GM12878 (cell line): ENCODE measurements at regions not wholly inside any gene's neighbourhood (a gene's known extent, or its start where the extent isn't known, plus 50 kb on each side); places are given as distances from the start of the nearest gene placed in this dataset.
"Not testable (repeated sequence)": the region's sequence is repeated elsewhere in the genome, so short reads cannot be mapped to it uniquely, and the experiment has no call there.

Experiments
- ATAC-seq: fragments of 200-7000 bp; cut with Tn5 transposase; 3 replicates; pipeline ENCODE4 v1.9.1; 2020; ENCODE audit warnings: mild to moderate bottlenecking, moderate library complexity
- BruUV-seq: library from RNA; stranded (reverse); fragments of 400-500 nt; replicated peaks from 2 replicates; lab custom pipeline; 2021; lab: Mats Ljungman, UMichigan
- CTCF ChIA-PET: fragments of 300-600 bp; sonication (Branson Sonifier 250); formaldehyde crosslinking; extraction: SDS; loops from one replicate; lab custom pipeline; 2021; ENCODE audit warnings: inconsistent platforms; lab: Yijun Ruan, JAX
- POLR2A ChIA-PET: fragments of 350-600 bp; formaldehyde crosslinking; extraction: SDS; loops from one replicate; lab custom pipeline; 2021; ENCODE audit warnings: inconsistent platforms; lab: Charles Lee
- RAD21 ChIA-PET: fragments of 300-600 bp; sonication (Branson Sonifier 250); formaldehyde crosslinking; loops from one replicate; lab custom pipeline; 2023; ENCODE audit warnings: antibody characterized with exemption; ENCODE audit not compliant: unreplicated experiment; lab: Charles Lee
- SMC1A ChIA-PET: fragments of 300-600 bp; sonication (Branson Sonifier 250); formaldehyde crosslinking; loops from one replicate; lab custom pipeline; 2023; ENCODE audit not compliant: unreplicated experiment, uncharacterized antibody; lab: Charles Lee
- DNase-seq: peaks from one replicate; pipeline ENCODE4 v3.0.0-alpha.2; 2011; ENCODE audit warnings: low read depth, low spot score
- FAIRE-seq: peaks from 3 replicates; lab custom pipeline; 2011; peaks lifted over from hg19 to GRCh38; lab: Jason Lieb, UNC
- H2AFZ ChIP-seq: 2 replicates; pipeline ENCODE4 v1.6.0; 2011; ENCODE audit warnings: low read depth, low read length, control low read depth; ENCODE audit not compliant: control insufficient read depth
- H3K27ac ChIP-seq: 2 replicates; pipeline ENCODE4 v1.5.1; 2011; ENCODE audit warnings: control low read depth; ENCODE audit not compliant: control insufficient read depth, insufficient read depth
- H3K27me3 ChIP-seq, 2 experiments: replicated peaks in 1 of 2; 2 replicates each; pipeline versions ENCODE4 v1.6.0 to v1.6.1; 2011; ENCODE audit warnings: low read length in 1 of 2; ENCODE audit not compliant: control insufficient read depth in 2 of 2, insufficient read depth in 2 of 2
- H3K36me3 ChIP-seq, 2 experiments: 2 replicates each; pipeline ENCODE4 v1.5.1; 2011; ENCODE audit warnings: low read length in 1 of 2; ENCODE audit not compliant: control insufficient read depth in 2 of 2, insufficient read depth in 2 of 2
- H3K4me1 ChIP-seq: 2 replicates; pipeline ENCODE4 v1.6.1; 2011; ENCODE audit warnings: mild to moderate bottlenecking, low read length, moderate library complexity, mixed read lengths; ENCODE audit not compliant: control insufficient read depth, insufficient read depth
- H3K4me2 ChIP-seq: 2 replicates; pipeline ENCODE4 v1.6.0; 2011; ENCODE audit warnings: control low read depth; ENCODE audit not compliant: control insufficient read depth, insufficient read depth
- H3K4me3 ChIP-seq: fragments of 200-600 bp; sonication (generic); 2 replicates; pipeline ENCODE4 v1.5.1; 2016
- H3K79me2 ChIP-seq: 2 replicates; pipeline ENCODE4 v1.6.0; 2011; ENCODE audit warnings: low read length; ENCODE audit not compliant: control insufficient read depth, insufficient read depth
- H3K9ac ChIP-seq: 2 replicates; pipeline ENCODE4 v1.8.0; 2011; ENCODE audit warnings: low read length, control low read depth, mixed read lengths; ENCODE audit not compliant: control insufficient read depth, insufficient read depth
- H3K9me3 ChIP-seq: replicated peaks from 3 replicates; pipeline ENCODE4 v1.5.1; 2011; ENCODE audit warnings: mild to moderate bottlenecking, low read length; ENCODE audit not compliant: control insufficient read depth, insufficient read depth
- H4K20me1 ChIP-seq: 2 replicates; pipeline ENCODE4 v1.6.0; 2011; ENCODE audit not compliant: control insufficient read depth, insufficient read depth
- CREM ChIP-seq: IDR thresholded peaks from 2 replicates; pipeline ENCODE4 v1.6.1; 2014; ENCODE audit warnings: antibody characterized with exemption, low read depth
- EGR1 ChIP-seq, 2 experiments: IDR thresholded peaks; 1 replicate in 1 of 2; 2 replicates in 1 of 2; pipeline ENCODE4 v1.6.1; 2011 to 2012; ENCODE audit warnings: low read depth in 2 of 2, low read length in 2 of 2, borderline replicate concordance in 1 of 2, mild to moderate bottlenecking in 1 of 2, moderate library complexity in 1 of 2
- ESRRA ChIP-seq: IDR thresholded peaks from 2 replicates; pipeline ENCODE4 v1.6.1; 2012; ENCODE audit warnings: mild to moderate bottlenecking, low read length, improper control_type of control experiment
- POLR2A ChIP-seq: IDR thresholded peaks from 2 replicates; pipeline ENCODE4 v1.6.1; 2011; ENCODE audit warnings: low read depth, mild to moderate bottlenecking, low read length
- RAD51 ChIP-seq: fragments of 450-650 bp; IDR thresholded peaks from 2 replicates; pipeline ENCODE4 v1.6.1; 2016; ENCODE audit warnings: moderate library complexity, mild to moderate bottlenecking, inconsistent platforms
- RCOR1 ChIP-seq: conservative IDR thresholded peaks from 2 replicates; pipeline ENCODE4 v1.6.1; 2012; ENCODE audit warnings: low read depth, low read length, improper control_type of control experiment
- SIX5 ChIP-seq: IDR thresholded peaks from 2 replicates; pipeline ENCODE4 v1.6.1; 2011; ENCODE audit warnings: mild to moderate bottlenecking, low read depth, low read length, moderate library complexity; ENCODE audit not compliant: severe bottlenecking
- STAT3 ChIP-seq: IDR thresholded peaks from 2 replicates; pipeline ENCODE4 v1.6.1; 2011; ENCODE audit warnings: low read depth, low read length, improper control_type of control experiment
- whole genome bisulfite sequencing: methylation state at CpG from one replicate; pipeline ENCODE4 v1.1.6; 2016; ENCODE audit warnings: low lambda C conversion rate; ENCODE audit not compliant: insufficient replicate concordance, insufficient coverage; ENCODE audit errors: missing lambda C conversion rate; 5-methylcytosine and 5-hydroxymethylcytosine counted together
- in situ Hi-C: fragments of 300-500 bp; cut with MboI; formaldehyde crosslinking; loops from 9 replicates; pipeline ENCODE4 v1.14.3; 2018; ENCODE audit warnings: mixed read lengths
- intact Hi-C: fragments of 100-400 bp; cut with micrococcal nuclease; formaldehyde crosslinking; loops from one replicate; pipeline ENCODE4 v1.14.2; 2022; ENCODE audit not compliant: unreplicated experiment
- TF ChIP-seq, protein P1 (sequence below): IDR thresholded peaks from 2 replicates; pipeline ENCODE4 v1.6.1; 2011; ENCODE audit warnings: low read depth, mild to moderate bottlenecking, low read length, moderate library complexity, borderline replicate concordance; ENCODE audit errors: extremely low read depth
- TF ChIP-seq, protein P2 (sequence below): fragments of 150-350 bp; IDR thresholded peaks from 2 replicates; pipeline ENCODE4 v1.6.1; 2016; ENCODE audit warnings: low read depth, low read length

DNA sequence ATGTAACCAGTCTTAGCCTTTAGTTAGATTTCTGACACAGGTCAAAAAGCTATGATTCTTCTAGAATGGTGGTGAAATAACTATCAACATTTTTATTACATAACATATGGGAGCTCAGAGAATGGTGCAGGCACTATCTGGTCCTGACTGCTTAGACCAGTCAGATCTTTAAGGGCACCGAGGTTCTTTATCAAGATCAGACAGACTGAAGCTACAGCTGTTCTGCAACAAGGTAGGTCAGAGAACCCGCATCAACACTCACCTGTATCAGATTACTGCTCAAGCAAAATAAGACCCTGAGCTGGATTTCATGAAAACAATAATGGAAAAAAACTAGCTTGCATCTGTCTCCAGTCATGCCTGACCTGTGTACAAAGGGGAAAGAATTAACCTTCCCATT, 160.4 kb downstream of the KCNJ2 start:
- Histone ChIP-seq H3K9ac (no peak overlapping the region), H3K4me2 (no peak overlapping the region), H4K20me1 (no peaks in the 10 kb centered on the region), H2AFZ (no peak overlapping the region), H3K79me2 (no peaks in the 10 kb centered on the region)
- ChIA-PET SMC1A (interaction anchor here (0.6 to 2.4 kb wide), 14 partner anchors 8 to 752 kb away, joined by 3 to 6 read pairs (median 3); no protein-coding TSS in a partner anchor), RAD21 (interaction anchor here (0.8 to 1.1 kb wide), 2 partner anchors 13 to 16 kb away, joined by 3 read pairs; no protein-coding TSS in a partner anchor), CTCF (interaction anchor here (0.5 to 2.6 kb wide), 6 partner anchors 9 to 973 kb away, joined by 3 to 8 read pairs (median 3); no protein-coding TSS in a partner anchor)
- FAIRE-seq = no peak
- BruUV-seq = no TSS peak
- no peak for DNase-seq
- no peak for ATAC-seq
- 25% methylated on average over 2 of the region's 2 CpGs for WGBS
- intact Hi-C loops = loop anchor here (10.0 kb wide), 1 partner anchor 225 kb away; no protein-coding TSS in a partner anchor
- TF ChIP-seq POLR2A (no peak), SIX5 (no peak), ESRRA (no peak), RAD51 (no peak), EGR1 (IDR thresholded peaks at IDR 0.05; ENCODE audit: borderline replicate concordance in 1 of 2, low read depth in 2 of 2, low read length in 2 of 2) (no peak), CREM (no peak), STAT3 (no peak), RCOR1 (no peak)
- TF ChIP-seq, protein P1, sequence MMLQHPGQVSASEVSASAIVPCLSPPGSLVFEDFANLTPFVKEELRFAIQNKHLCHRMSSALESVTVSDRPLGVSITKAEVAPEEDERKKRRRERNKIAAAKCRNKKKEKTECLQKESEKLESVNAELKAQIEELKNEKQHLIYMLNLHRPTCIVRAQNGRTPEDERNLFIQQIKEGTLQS = no peak
- TF ChIP-seq, protein P2, sequence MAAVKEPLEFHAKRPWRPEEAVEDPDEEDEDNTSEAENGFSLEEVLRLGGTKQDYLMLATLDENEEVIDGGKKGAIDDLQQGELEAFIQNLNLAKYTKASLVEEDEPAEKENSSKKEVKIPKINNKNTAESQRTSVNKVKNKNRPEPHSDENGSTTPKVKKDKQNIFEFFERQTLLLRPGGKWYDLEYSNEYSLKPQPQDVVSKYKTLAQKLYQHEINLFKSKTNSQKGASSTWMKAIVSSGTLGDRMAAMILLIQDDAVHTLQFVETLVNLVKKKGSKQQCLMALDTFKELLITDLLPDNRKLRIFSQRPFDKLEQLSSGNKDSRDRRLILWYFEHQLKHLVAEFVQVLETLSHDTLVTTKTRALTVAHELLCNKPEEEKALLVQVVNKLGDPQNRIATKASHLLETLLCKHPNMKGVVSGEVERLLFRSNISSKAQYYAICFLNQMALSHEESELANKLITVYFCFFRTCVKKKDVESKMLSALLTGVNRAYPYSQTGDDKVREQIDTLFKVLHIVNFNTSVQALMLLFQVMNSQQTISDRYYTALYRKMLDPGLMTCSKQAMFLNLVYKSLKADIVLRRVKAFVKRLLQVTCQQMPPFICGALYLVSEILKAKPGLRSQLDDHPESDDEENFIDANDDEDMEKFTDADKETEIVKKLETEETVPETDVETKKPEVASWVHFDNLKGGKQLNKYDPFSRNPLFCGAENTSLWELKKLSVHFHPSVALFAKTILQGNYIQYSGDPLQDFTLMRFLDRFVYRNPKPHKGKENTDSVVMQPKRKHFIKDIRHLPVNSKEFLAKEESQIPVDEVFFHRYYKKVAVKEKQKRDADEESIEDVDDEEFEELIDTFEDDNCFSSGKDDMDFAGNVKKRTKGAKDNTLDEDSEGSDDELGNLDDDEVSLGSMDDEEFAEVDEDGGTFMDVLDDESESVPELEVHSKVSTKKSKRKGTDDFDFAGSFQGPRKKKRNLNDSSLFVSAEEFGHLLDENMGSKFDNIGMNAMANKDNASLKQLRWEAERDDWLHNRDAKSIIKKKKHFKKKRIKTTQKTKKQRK = no peak
- TF ChIP-seq, all 136 proteins: peak for 0
- POLR2A ChIA-PET = interaction anchor here (1.0 to 1.1 kb wide), 2 partner anchors 10 to 21 kb away, joined by 3 to 4 read pairs; no protein-coding TSS in a partner anchor
- in situ Hi-C loops = no loop called here
- Histone ChIP-seq H3K27me3 (no peaks in the 10 kb centered on the region), H3K9me3 (no peaks in the 10 kb centered on the region), H3K4me3 (no peak overlapping the region), H3K4me1 (no peaks in the 10 kb centered on the region), H3K36me3 (no peaks in the 10 kb centered on the region), H3K27ac (no peak overlapping the region)

DNA sequence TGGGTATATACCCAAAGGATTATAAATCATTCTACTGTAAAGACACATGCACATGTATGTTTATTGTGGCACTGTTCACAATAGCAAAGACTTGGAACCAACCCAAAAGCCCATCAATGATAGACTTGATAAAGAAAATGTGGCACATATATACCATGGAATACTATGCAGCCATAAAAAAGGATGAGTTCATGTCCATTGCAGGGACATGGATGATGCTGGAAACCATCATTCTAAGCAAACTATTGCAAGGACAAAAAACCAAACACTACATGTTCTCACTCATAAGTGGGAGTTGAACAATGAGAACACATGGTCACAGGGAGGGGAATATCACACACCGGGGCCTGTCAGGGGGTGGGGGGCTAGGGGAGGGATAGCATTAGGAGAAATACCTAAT, 161.7 kb downstream of the KCNJ2 start:
- H3K9ac ChIP-seq, H3K27me3 ChIP-seq, H3K4me3 ChIP-seq, H4K20me1 ChIP-seq, BruUV-seq, POLR2A ChIA-PET, SMC1A ChIA-PET, H3K27ac ChIP-seq, FAIRE-seq, H3K4me2 ChIP-seq, CTCF ChIA-PET, in situ Hi-C loops, RAD21 ChIA-PET, H3K4me1 ChIP-seq, H3K79me2 ChIP-seq, DNase-seq, H2AFZ ChIP-seq, H3K9me3 ChIP-seq, ATAC-seq, H3K36me3 ChIP-seq, intact Hi-C loops: not testable (repeated sequence)
- WGBS = no CpG with 5 or more reads among the region's 1 CpG
